NT2/D1 (cell line): ENCODE measurements at regions not wholly inside any gene's neighbourhood (a gene's known extent, or its start where the extent isn't known, plus 50 kb on each side); places are given as distances from the start of the nearest gene placed in this dataset.

Source experiments
- SUZ12 ChIP-seq: IDR thresholded peaks from 2 replicates; pipeline ENCODE4 v1.6.1; 2011; ENCODE audit not compliant: insufficient read length, insufficient read depth; ENCODE audit errors: extremely low read depth
- YY1 ChIP-seq: IDR thresholded peaks from 2 replicates; pipeline ENCODE4 v1.6.1; 2011; ENCODE audit not compliant: insufficient read length, insufficient read depth
- ZNF274 ChIP-seq: IDR thresholded peaks from 2 replicates; pipeline ENCODE4 v1.6.1; 2011; ENCODE audit warnings: mild to moderate bottlenecking, low read depth, low read length

DNA sequence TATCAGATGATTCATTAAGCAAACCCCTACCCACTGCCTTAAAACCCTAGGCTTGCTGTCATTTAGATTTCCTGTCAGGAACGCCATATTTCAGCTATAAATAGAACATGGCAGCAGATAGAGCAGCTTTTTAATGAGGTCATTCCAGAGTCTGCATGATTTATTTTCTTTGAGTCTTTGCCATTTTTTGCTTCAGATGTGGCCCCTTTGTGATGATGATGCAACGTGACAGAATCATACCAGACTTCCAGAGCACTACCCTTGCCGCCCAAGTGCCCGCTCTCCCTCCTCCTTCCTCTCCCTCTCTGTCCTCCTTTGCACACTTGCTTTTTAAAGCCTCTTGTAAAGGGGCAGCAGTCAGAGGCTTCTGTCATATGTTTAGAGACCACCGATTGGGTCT is 55.5 kb upstream of the TRIM67 start:
- no peak for TF ChIP-seq YY1
- TF ChIP-seq SUZ12, result no peak
- no peak for TF ChIP-seq ZNF274
